ENCODE measurements at regions not wholly inside any gene's neighbourhood (a gene's known extent, or its start where the extent isn't known, plus 50 kb on each side); places are given as distances from the start of the nearest gene placed in this dataset.

DNA sequence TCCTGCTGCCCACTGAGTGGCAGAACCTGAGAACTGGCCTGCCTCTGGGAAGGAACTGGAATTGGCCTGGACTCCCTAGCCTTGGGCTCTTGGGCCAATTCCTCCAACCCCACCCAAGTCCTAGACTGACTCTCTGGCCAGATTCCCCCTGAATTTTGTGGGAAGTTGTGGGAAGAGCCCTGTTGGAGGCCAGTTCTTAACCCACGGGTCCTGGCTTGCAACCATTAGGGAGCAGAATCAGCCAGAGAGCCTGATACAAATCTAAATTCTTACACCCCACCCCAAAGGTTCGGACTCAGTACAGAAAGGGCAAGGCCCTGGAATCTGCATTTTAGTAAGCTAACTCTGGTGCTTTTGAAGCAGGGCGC, 125.3 kb upstream of the SLC25A48 start:
- H3K4me2 ChIP-seq = no peak overlapping the region
- 84% methylated on average over 3 of the region's 3 CpGs for WGBS (ENCODE audit: low lambda C conversion rate, missing lambda C conversion rate)
- TF ChIP-seq EZH2phosphoT487 (IDR thresholded peaks at IDR 0.05; ENCODE audit: low read depth, severe bottlenecking, unreplicated experiment) (no peak), EZH2 (IDR thresholded peaks at IDR 0.05; ENCODE audit: borderline replicate concordance) (no peak)
- TF ChIP-seq, protein P1, sequence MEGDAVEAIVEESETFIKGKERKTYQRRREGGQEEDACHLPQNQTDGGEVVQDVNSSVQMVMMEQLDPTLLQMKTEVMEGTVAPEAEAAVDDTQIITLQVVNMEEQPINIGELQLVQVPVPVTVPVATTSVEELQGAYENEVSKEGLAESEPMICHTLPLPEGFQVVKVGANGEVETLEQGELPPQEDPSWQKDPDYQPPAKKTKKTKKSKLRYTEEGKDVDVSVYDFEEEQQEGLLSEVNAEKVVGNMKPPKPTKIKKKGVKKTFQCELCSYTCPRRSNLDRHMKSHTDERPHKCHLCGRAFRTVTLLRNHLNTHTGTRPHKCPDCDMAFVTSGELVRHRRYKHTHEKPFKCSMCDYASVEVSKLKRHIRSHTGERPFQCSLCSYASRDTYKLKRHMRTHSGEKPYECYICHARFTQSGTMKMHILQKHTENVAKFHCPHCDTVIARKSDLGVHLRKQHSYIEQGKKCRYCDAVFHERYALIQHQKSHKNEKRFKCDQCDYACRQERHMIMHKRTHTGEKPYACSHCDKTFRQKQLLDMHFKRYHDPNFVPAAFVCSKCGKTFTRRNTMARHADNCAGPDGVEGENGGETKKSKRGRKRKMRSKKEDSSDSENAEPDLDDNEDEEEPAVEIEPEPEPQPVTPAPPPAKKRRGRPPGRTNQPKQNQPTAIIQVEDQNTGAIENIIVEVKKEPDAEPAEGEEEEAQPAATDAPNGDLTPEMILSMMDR (IDR thresholded peaks at IDR 0.05; ENCODE audit: poor library complexity) = no peak
- no peak overlapping the region for H3K4me3 ChIP-seq
- DNase-seq (ENCODE audit: low spot score) = no peak
- no peak overlapping the region for H2AFZ ChIP-seq
- peak overlapping the region; percentile 77 for H3K27ac ChIP-seq
- no peaks in the 10 kb centered on the region for H3K27me3 ChIP-seq
- no peaks in the 10 kb centered on the region for H4K20me1 ChIP-seq (ENCODE audit: insufficient read depth, poor library complexity, severe bottlenecking)
- H3K36me3 ChIP-seq (replicated peaks; ENCODE audit: insufficient read depth, low read depth) = no peaks in the 10 kb centered on the region
- H3K9me2 ChIP-seq (replicated peaks; ENCODE audit: insufficient read depth) = no peaks in the 10 kb centered on the region
- H3K79me2 ChIP-seq = no peaks in the 10 kb centered on the region
- H3K9me3 ChIP-seq (ENCODE audit: low read depth) = no peaks in the 10 kb centered on the region
- H3K4me1 ChIP-seq (ENCODE audit: insufficient read depth) = peaks cover 35% of the 10 kb centered on the region

GRCh38 chr5:135708481-135709207, 125.8 kb upstream of the SLC25A48 start:
- Histone ChIP-seq H3K27ac (peak overlapping the region; percentile 77), H3K9me3 (ENCODE audit: low read depth) (no peaks in the 10 kb centered on the region)

DNA sequence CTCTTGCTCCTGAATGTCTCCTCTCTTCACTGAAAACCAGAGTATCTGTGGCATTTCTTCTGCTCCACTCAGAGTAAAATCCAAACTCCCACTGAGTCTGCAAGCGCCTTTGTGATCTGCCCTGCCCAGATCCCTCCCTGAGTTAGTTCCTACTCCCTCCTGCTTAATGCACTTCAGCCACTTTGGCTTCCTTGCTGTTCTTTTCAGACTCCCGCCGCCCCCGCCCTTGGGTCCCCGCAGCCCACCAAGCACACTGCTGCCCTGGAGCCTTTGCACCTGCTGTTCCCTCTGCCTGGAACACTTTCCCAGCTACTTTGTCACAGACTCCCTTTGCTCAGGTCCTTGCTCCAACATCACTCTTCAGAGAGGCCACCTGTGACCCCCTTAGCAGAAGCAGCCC, 127.2 kb upstream of the SLC25A48 start:
- 97% methylated on average over 5 of the region's 5 CpGs for WGBS (ENCODE audit: low lambda C conversion rate, missing lambda C conversion rate)
- no peaks in the 10 kb centered on the region for H3K79me2 ChIP-seq

More at GRCh38 chr5:135708481-135709207, 125.8 kb upstream of the SLC25A48 start:
- DNase-seq (ENCODE audit: low spot score) = no peak
- no peak overlapping the region for H2AFZ ChIP-seq
- H3K79me2 ChIP-seq = no peaks in the 10 kb centered on the region
- 88% methylated on average over 3 of the region's 3 CpGs for WGBS (ENCODE audit: low lambda C conversion rate, missing lambda C conversion rate)
- no peaks in the 10 kb centered on the region for H4K20me1 ChIP-seq (ENCODE audit: insufficient read depth, poor library complexity, severe bottlenecking)
- H3K4me3 ChIP-seq = no peak overlapping the region
- no peaks in the 10 kb centered on the region for H3K9me2 ChIP-seq (replicated peaks; ENCODE audit: insufficient read depth)
- H3K4me1 ChIP-seq (ENCODE audit: insufficient read depth) = peaks cover 35% of the 10 kb centered on the region
- H3K36me3 ChIP-seq (replicated peaks; ENCODE audit: insufficient read depth, low read depth) = no peaks in the 10 kb centered on the region
- TF ChIP-seq, protein P1 (IDR thresholded peaks at IDR 0.05; ENCODE audit: poor library complexity) = no peak
- TF ChIP-seq EZH2phosphoT487 (IDR thresholded peaks at IDR 0.05; ENCODE audit: low read depth, severe bottlenecking, unreplicated experiment) (no peak), EZH2 (IDR thresholded peaks at IDR 0.05; ENCODE audit: borderline replicate concordance) (no peak)
- no peak overlapping the region for H3K4me2 ChIP-seq
- no peaks in the 10 kb centered on the region for H3K27me3 ChIP-seq

More for the DNA sequence above, 127.2 kb upstream of the SLC25A48 start:
- H4K20me1 ChIP-seq (ENCODE audit: insufficient read depth, poor library complexity, severe bottlenecking) = no peaks in the 10 kb centered on the region
- no peak overlapping the region for H3K4me3 ChIP-seq
- TF ChIP-seq, protein P1 (IDR thresholded peaks at IDR 0.05; ENCODE audit: poor library complexity) = no peak
- TF ChIP-seq EZH2phosphoT487 (IDR thresholded peaks at IDR 0.05; ENCODE audit: low read depth, severe bottlenecking, unreplicated experiment) = no peak
- TF ChIP-seq EZH2 (IDR thresholded peaks at IDR 0.05; ENCODE audit: borderline replicate concordance) = no peak
- no peaks in the 10 kb centered on the region for H3K9me2 ChIP-seq (replicated peaks; ENCODE audit: insufficient read depth)
- no peak overlapping the region for H2AFZ ChIP-seq
- no peaks in the 10 kb centered on the region for H3K36me3 ChIP-seq (replicated peaks; ENCODE audit: insufficient read depth, low read depth)
- H3K4me2 ChIP-seq = no peak overlapping the region
- H3K9me3 ChIP-seq (ENCODE audit: low read depth) = no peaks in the 10 kb centered on the region
- no peak for DNase-seq (ENCODE audit: low spot score)
- H3K4me1 ChIP-seq (ENCODE audit: insufficient read depth) = peaks cover 31% of the 10 kb centered on the region
- no peak overlapping the region for H3K27ac ChIP-seq
- H3K27me3 ChIP-seq = no peaks in the 10 kb centered on the region
